ENCODE measurements at regions not wholly inside any gene's neighbourhood (a gene's known extent, or its start where the extent isn't known, plus 50 kb on each side); places are given as distances from the start of the nearest gene placed in this dataset.
"Not testable (repeated sequence)": the region's sequence is repeated elsewhere in the genome, so short reads cannot be mapped to it uniquely, and the experiment has no call there.

- H3F3A ChIP-seq (ENCODE audit: low read depth): no peaks in the 10 kb centered on the region
- no peaks in the 10 kb centered on the region for H3K9me2 ChIP-seq (replicated peaks; ENCODE audit: low read depth, low read length)
- H3K4me2 ChIP-seq (ENCODE audit: low read depth, low read length, poor library complexity, severe bottlenecking): no peak overlapping the region
- TF ChIP-seq EZH2phosphoT487 (IDR thresholded peaks at IDR 0.05; ENCODE audit: borderline replicate concordance) (no peak), CTCF (conservative IDR thresholded peaks at IDR 0.05; ENCODE audit: low read length) (no peak)
- H2AFZ ChIP-seq (ENCODE audit: low read length): no peak overlapping the region
- no peaks in the 10 kb centered on the region for H4K20me1 ChIP-seq (ENCODE audit: insufficient read depth, low read length, poor library complexity, severe bottlenecking)
- no peaks in the 10 kb centered on the region for H3K27me3 ChIP-seq (ENCODE audit: insufficient read depth, low read length, poor library complexity, severe bottlenecking)
- H3K9ac ChIP-seq (ENCODE audit: low read depth, low read length, poor library complexity, severe bottlenecking): no peak overlapping the region
- H3K4me1 ChIP-seq (ENCODE audit: insufficient read depth, low read length, poor library complexity, severe bottlenecking): no peaks in the 10 kb centered on the region
- no peaks in the 10 kb centered on the region for H3K79me2 ChIP-seq (ENCODE audit: insufficient read depth, low read length)
- no peaks in the 10 kb centered on the region for H3K36me3 ChIP-seq (ENCODE audit: insufficient read depth, low read length)
- H3K4me3 ChIP-seq (ENCODE audit: low read length, poor library complexity, severe bottlenecking): no peak overlapping the region
- H3K9me3 ChIP-seq (ENCODE audit: insufficient read depth, low read depth, low read length): no peaks in the 10 kb centered on the region
Observed at GRCh38 chrX:77114501-77114900, 332.7 kb upstream of the FGF16 start.

- Histone ChIP-seq H3K4me1 (ENCODE audit: insufficient read depth, low read length, poor library complexity, severe bottlenecking) (no peaks in the 10 kb centered on the region), H3K79me2 (ENCODE audit: insufficient read depth, low read length) (no peaks in the 10 kb centered on the region), H3F3A (ENCODE audit: low read depth) (no peaks in the 10 kb centered on the region), H3K9me2 (replicated peaks; ENCODE audit: low read depth, low read length) (no peaks in the 10 kb centered on the region), H4K20me1 (ENCODE audit: insufficient read depth, low read length, poor library complexity, severe bottlenecking) (no peaks in the 10 kb centered on the region), H3K9ac (ENCODE audit: low read depth, low read length, poor library complexity, severe bottlenecking) (no peak overlapping the region), H3K9me3 (ENCODE audit: insufficient read depth, low read depth, low read length) (no peaks in the 10 kb centered on the region), H3K27me3 (ENCODE audit: insufficient read depth, low read length, poor library complexity, severe bottlenecking) (no peaks in the 10 kb centered on the region), H3K36me3 (ENCODE audit: insufficient read depth, low read length) (no peaks in the 10 kb centered on the region), H3K4me3 (ENCODE audit: low read length, poor library complexity, severe bottlenecking) (no peak overlapping the region), H2AFZ (ENCODE audit: low read length) (no peak overlapping the region), H3K4me2 (ENCODE audit: low read depth, low read length, poor library complexity, severe bottlenecking) (no peak overlapping the region)
- TF ChIP-seq EZH2phosphoT487 (IDR thresholded peaks at IDR 0.05; ENCODE audit: borderline replicate concordance) (no peak), CTCF (conservative IDR thresholded peaks at IDR 0.05; ENCODE audit: low read length) (no peak)
Observed at GRCh38 chrX:77118686-77119085, 328.5 kb upstream of the FGF16 start.

GRCh38 chrX:77119706-77120105 lies 327.5 kb upstream of the FGF16 start:
- Histone ChIP-seq H3K4me1 (ENCODE audit: insufficient read depth, low read length, poor library complexity, severe bottlenecking) (no peaks in the 10 kb centered on the region), H3K9me2 (replicated peaks; ENCODE audit: low read depth, low read length) (no peaks in the 10 kb centered on the region), H3K27me3 (ENCODE audit: insufficient read depth, low read length, poor library complexity, severe bottlenecking) (no peaks in the 10 kb centered on the region), H3K36me3 (ENCODE audit: insufficient read depth, low read length) (no peaks in the 10 kb centered on the region), H3F3A (ENCODE audit: low read depth) (no peaks in the 10 kb centered on the region), H3K4me3 (ENCODE audit: low read length, poor library complexity, severe bottlenecking) (no peak overlapping the region), H3K9ac (ENCODE audit: low read depth, low read length, poor library complexity, severe bottlenecking) (no peak overlapping the region), H3K79me2 (ENCODE audit: insufficient read depth, low read length) (no peaks in the 10 kb centered on the region), H3K4me2 (ENCODE audit: low read depth, low read length, poor library complexity, severe bottlenecking) (no peak overlapping the region), H2AFZ (ENCODE audit: low read length) (no peak overlapping the region), H4K20me1 (ENCODE audit: insufficient read depth, low read length, poor library complexity, severe bottlenecking) (no peaks in the 10 kb centered on the region), H3K9me3 (ENCODE audit: insufficient read depth, low read depth, low read length) (no peaks in the 10 kb centered on the region)
- TF ChIP-seq EZH2phosphoT487 (IDR thresholded peaks at IDR 0.05; ENCODE audit: borderline replicate concordance) (no peak), CTCF (conservative IDR thresholded peaks at IDR 0.05; ENCODE audit: low read length) (no peak)

- H3K27me3 ChIP-seq (ENCODE audit: insufficient read depth, low read length, poor library complexity, severe bottlenecking); H3K4me1 ChIP-seq (ENCODE audit: insufficient read depth, low read length, poor library complexity, severe bottlenecking); H2AFZ ChIP-seq (ENCODE audit: low read length); H3K9me3 ChIP-seq (ENCODE audit: insufficient read depth, low read depth, low read length); H4K20me1 ChIP-seq (ENCODE audit: insufficient read depth, low read length, poor library complexity, severe bottlenecking); H3K9ac ChIP-seq (ENCODE audit: low read depth, low read length, poor library complexity, severe bottlenecking); H3K9me2 ChIP-seq (replicated peaks; ENCODE audit: low read depth, low read length); H3F3A ChIP-seq (ENCODE audit: low read depth); H3K4me3 ChIP-seq (ENCODE audit: low read length, poor library complexity, severe bottlenecking); H3K79me2 ChIP-seq (ENCODE audit: insufficient read depth, low read length); H3K4me2 ChIP-seq (ENCODE audit: low read depth, low read length, poor library complexity, severe bottlenecking); H3K36me3 ChIP-seq (ENCODE audit: insufficient read depth, low read length): not testable (repeated sequence)
Observed at GRCh38 chrX:77123917-77124316, 323.3 kb upstream of the FGF16 start.

GRCh38 chrX:77127571-77127970 lies 319.6 kb upstream of the FGF16 start:
- not testable (repeated sequence) for H3K4me1 ChIP-seq (ENCODE audit: insufficient read depth, low read length, poor library complexity, severe bottlenecking); H3F3A ChIP-seq (ENCODE audit: low read depth); H3K9ac ChIP-seq (ENCODE audit: low read depth, low read length, poor library complexity, severe bottlenecking); H3K79me2 ChIP-seq (ENCODE audit: insufficient read depth, low read length); H3K4me3 ChIP-seq (ENCODE audit: low read length, poor library complexity, severe bottlenecking); H3K9me2 ChIP-seq (replicated peaks; ENCODE audit: low read depth, low read length); H2AFZ ChIP-seq (ENCODE audit: low read length); H3K4me2 ChIP-seq (ENCODE audit: low read depth, low read length, poor library complexity, severe bottlenecking); H4K20me1 ChIP-seq (ENCODE audit: insufficient read depth, low read length, poor library complexity, severe bottlenecking); H3K36me3 ChIP-seq (ENCODE audit: insufficient read depth, low read length); H3K9me3 ChIP-seq (ENCODE audit: insufficient read depth, low read depth, low read length); H3K27me3 ChIP-seq (ENCODE audit: insufficient read depth, low read length, poor library complexity, severe bottlenecking)

Data from Loucy (cell line).